ENCODE measurements at regions not wholly inside any gene's neighbourhood (a gene's known extent, or its start where the extent isn't known, plus 50 kb on each side); places are given as distances from the start of the nearest gene placed in this dataset.

DNA sequence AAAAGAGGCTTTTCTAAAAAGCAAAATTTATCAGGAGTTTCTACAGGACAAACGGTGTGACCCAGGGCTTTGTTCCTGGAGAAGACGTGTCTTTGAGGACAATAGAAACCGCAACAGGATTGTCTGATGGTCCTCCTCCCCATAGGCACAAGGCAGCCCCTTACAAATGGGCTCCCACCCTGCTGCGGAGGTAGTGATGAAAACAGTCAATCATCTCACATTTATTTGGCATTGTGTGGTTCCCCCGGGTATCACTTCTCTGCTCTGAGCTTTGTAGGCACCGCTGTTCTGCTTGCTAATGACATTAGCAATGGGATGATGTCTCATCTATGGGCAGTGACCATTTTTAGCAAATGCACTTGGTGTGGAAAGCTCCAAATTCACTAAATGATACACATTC lies 155.5 kb upstream of the TMPO start:
- TF ChIP-seq EZH2 (IDR thresholded peaks at IDR 0.05) = no peak
- no peak for TF ChIP-seq POLR2AphosphoS5 (IDR thresholded peaks at IDR 0.05; ENCODE audit: borderline replicate concordance, low read depth, low read length)
- TF ChIP-seq FOXP2 (optimal IDR thresholded peaks at IDR 0.05; ENCODE audit: control extremely low read depth, extremely low read length, insufficient read depth) = no peak

Measured in SK-N-MC (cell line).